AG04450 (cell line): ENCODE measurements at regions not wholly inside any gene's neighbourhood (a gene's known extent, or its start where the extent isn't known, plus 50 kb on each side); places are given as distances from the start of the nearest gene placed in this dataset.

Experiments used
- CTCF ChIA-PET: fragments of 300-600, 350-600 bp; formaldehyde crosslinking; extraction: SDS; loops from one replicate; lab custom pipeline; 2022; ENCODE audit warnings: antibody characterized with exemption, inconsistent platforms; lab: Charles Lee
- POLR2A ChIA-PET: fragments of 350-600 bp; formaldehyde crosslinking; extraction: SDS; loops from one replicate; lab custom pipeline; 2021; ENCODE audit warnings: antibody characterized with exemption, inconsistent platforms; lab: Yijun Ruan, JAX
- DNase-seq: peaks from one replicate; pipeline ENCODE4 v3.0.0-alpha.2; 2011; ENCODE audit warnings: low read depth, low spot score
- H3K27ac ChIP-seq: one replicate; pipeline ENCODE4 v1.5.1; 2012; ENCODE audit warnings: low read depth, low read length, control low read depth
- H3K27me3 ChIP-seq: one replicate; pipeline ENCODE4 v1.6.0; 2012; ENCODE audit warnings: low read length; ENCODE audit not compliant: control insufficient read depth, insufficient read depth
- H3K4me3 ChIP-seq: 2 replicates; pipeline ENCODE4 v1.5.1; 2011; ENCODE audit warnings: mild to moderate bottlenecking, low read depth, low read length, control low read depth
- H3K9me3 ChIP-seq: 2 replicates; pipeline ENCODE4 v1.5.1; 2012; ENCODE audit warnings: low read length; ENCODE audit not compliant: control insufficient read depth, insufficient read depth
- TF ChIP-seq, protein P1 (sequence below): IDR thresholded peaks from 2 replicates; pipeline ENCODE4 v1.5.1; 2011; ENCODE audit warnings: low read depth, low read length, control low read depth, inconsistent platforms

DNA sequence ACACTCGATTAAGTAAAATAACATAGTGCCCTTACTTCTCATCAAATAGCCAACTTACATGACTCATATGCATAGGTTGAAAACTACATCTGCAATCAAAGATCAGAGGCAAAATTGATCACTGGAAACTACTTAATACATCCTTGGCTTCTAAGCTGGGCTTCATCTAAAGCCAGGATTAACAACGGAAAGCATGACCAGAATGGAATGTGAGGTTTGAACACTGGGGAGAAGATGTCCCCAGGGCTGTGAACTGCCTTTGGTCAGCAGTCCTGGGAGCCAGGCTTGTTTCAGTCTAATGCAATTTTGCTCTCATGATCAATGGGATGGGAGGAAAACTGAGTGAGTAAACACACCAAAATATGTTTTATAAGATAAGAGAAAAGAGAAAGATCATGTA is 192.5 kb upstream of the TTC29 start:
- no peak for DNase-seq
- Histone ChIP-seq H3K9me3 (no peaks in the 10 kb centered on the region), H3K4me3 (no peak overlapping the region), H3K27ac (no peak overlapping the region), H3K27me3 (no peaks in the 10 kb centered on the region)
- CTCF ChIA-PET = interaction anchor here (1.1 to 1.2 kb wide), 2 partner anchors 33 to 41 kb away, joined by 3 to 6 read pairs; no protein-coding TSS in a partner anchor
- POLR2A ChIA-PET = no interaction called here
- TF ChIP-seq, protein P1, sequence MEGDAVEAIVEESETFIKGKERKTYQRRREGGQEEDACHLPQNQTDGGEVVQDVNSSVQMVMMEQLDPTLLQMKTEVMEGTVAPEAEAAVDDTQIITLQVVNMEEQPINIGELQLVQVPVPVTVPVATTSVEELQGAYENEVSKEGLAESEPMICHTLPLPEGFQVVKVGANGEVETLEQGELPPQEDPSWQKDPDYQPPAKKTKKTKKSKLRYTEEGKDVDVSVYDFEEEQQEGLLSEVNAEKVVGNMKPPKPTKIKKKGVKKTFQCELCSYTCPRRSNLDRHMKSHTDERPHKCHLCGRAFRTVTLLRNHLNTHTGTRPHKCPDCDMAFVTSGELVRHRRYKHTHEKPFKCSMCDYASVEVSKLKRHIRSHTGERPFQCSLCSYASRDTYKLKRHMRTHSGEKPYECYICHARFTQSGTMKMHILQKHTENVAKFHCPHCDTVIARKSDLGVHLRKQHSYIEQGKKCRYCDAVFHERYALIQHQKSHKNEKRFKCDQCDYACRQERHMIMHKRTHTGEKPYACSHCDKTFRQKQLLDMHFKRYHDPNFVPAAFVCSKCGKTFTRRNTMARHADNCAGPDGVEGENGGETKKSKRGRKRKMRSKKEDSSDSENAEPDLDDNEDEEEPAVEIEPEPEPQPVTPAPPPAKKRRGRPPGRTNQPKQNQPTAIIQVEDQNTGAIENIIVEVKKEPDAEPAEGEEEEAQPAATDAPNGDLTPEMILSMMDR = no peak

DNA sequence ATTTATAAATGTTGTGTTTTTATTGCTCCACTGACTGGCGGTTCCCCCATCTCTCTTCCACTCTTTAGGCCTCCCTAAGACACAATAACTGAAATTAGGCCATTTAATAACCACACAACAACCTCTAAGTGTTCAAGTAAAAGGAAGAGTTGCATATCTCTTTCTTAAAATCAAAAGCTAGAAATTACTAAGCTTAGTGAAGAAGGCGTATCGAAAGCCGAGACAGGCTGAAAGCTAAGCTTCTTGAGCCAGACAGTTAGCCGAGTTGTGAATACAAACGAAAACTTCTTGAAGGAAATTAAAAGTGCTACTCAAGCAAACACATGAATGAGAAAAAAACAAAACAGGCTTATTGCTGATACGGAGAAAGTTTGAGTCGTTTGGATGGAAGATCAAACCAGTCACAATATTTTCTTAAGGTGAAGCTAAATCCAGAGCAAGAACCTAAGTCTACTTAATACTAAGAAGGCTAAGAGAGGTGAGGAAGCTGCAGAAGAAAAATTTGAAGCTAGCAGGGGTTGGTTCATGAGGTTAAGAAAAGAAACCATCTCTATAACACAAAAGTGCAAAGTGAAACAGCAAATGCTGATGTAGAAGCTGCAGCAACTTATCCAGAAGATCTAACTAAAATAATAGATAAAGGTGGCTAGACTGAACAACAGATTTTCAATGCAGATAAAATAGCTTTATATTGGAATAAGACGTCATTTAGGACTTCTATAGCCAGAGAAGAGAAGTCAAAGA is 194.0 kb upstream of the TTC29 start:
- CTCF ChIA-PET = interaction anchor here (1.9 kb wide), 1 partner anchor 21 kb away, joined by 9 read pairs; no protein-coding TSS in a partner anchor
- POLR2A ChIA-PET = no interaction called here

DNA sequence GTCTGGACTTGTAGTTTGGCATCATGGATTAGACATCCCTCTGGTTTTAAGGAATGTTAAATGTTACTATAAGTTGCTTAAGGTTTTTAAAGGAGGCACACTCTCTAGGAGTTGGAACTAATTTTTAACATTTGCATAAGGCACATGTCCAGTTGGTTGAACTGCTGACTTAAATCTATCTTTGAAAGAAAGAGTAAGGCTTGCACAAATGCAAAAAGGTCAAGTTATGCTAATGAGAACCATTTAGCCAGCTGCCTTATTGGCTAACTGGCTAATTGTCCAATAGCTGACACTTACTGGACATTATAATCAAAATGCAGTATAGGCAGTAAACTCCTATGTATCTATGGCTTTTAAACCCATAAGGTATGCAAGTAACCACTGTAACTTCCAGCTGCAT is 206.1 kb upstream of the TTC29 start:
- CTCF ChIA-PET = interaction anchor here (1.4 to 1.7 kb wide), 2 partner anchors 10 to 367 kb away, joined by 3 to 9 read pairs; no protein-coding TSS in a partner anchor
- TF ChIP-seq, protein P1 = no peak
- no peak for DNase-seq
- no peak overlapping the region for H3K27ac ChIP-seq
- H3K9me3 ChIP-seq = no peaks in the 10 kb centered on the region
- no peak overlapping the region for H3K4me3 ChIP-seq
- POLR2A ChIA-PET = no interaction called here
- no peaks in the 10 kb centered on the region for H3K27me3 ChIP-seq

More for the DNA sequence above, 194.0 kb upstream of the TTC29 start:
- Histone ChIP-seq H3K27ac (no peak overlapping the region), H3K27me3 (no peaks in the 10 kb centered on the region), H3K4me3 (no peak overlapping the region), H3K9me3 (no peaks in the 10 kb centered on the region)
- TF ChIP-seq, protein P1 = no peak
- DNase-seq = no peak

DNA sequence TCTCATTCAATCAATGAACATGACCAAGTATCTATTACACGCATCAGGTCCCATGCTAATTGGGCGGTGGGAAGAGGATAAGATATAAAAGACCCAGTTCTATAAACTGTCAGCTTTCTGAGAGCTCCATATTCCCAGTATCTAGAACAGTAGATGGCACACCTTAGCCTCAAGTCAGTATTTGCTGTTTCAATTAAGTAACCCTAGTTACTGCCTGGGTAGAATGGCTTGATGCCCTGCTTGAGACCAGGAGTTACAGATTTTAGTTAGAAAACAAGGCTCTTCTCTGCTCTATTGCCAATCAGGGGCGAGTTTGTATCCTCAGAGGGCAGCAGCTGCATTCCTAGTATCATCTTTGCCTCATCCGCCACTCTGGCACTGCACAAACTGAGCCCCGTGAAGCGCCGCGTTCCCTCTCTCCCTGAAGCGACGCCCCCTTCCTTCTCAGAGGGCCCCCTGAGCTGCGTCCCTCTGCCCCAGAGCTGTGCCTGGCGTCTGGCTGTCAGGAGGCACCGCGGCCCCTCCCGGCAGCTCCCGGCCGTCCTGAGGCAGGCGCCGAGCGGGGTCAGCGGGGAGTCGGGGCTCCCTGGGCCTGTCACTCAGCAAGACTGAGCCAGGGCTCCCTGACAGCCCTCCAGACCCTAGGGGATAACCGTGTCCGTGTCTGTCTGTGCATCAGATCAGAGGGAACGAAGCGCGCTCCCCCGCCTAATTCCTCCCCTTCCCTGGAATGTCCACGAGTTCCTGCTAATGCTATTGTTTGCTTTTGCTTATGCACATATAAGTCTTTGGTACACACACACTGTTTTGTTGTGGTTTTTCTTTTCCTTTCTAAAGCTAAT is 212.4 kb upstream of the TTC29 start:
- CTCF ChIA-PET = interaction anchor here (0.7 to 2.2 kb wide), 5 partner anchors 360 to 709 kb away, joined by 3 to 14 read pairs (median 5); no protein-coding TSS in a partner anchor
- Histone ChIP-seq H3K9me3 (no peaks in the 10 kb centered on the region), H3K27ac (no peak overlapping the region), H3K4me3 (peak overlapping the region; percentile 61), H3K27me3 (no peaks in the 10 kb centered on the region)
- TF ChIP-seq, protein P1 = no peak
- no peak for DNase-seq
- POLR2A ChIA-PET = no interaction called here
